HG02938 (cell line): ENCODE measurements at regions not wholly inside any gene's neighbourhood (a gene's known extent, or its start where the extent isn't known, plus 50 kb on each side); places are given as distances from the start of the nearest gene placed in this dataset.
"Not testable (repeated sequence)": the region's sequence is repeated elsewhere in the genome, so short reads cannot be mapped to it uniquely, and the experiment has no call there.

Experiments
- ATAC-seq: cut with Tn5 transposase; IDR thresholded peaks from one replicate; pipeline ENCODE4 v1.9.1; 2021; ENCODE audit warnings: mild to moderate bottlenecking, moderate library complexity; ENCODE audit not compliant: unreplicated experiment

DNA sequence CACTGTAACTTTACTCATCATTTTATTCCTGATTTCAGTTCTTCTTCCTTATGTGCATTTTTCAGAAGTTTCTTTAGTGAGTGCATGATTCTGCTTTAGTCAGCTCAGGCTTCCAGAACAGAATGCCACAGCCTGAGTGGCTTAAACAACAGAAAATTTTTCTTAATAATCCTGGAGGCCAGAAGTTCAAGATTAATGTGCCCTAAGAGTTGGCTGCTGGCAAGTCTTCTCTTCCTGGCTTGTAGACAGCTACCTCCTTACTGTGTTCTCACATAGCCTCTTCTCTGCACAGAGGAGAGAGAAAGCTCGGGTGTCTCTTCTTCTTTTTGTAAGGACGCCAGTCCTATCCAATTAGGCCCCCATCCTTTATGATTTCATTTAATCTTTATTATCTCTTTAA is 443.1 kb upstream of the RGS17 start:
- ATAC-seq = no peak

GRCh38 chr6:153572371-153572770 is 441.3 kb upstream of the RGS17 start:
- no peak for ATAC-seq

DNA sequence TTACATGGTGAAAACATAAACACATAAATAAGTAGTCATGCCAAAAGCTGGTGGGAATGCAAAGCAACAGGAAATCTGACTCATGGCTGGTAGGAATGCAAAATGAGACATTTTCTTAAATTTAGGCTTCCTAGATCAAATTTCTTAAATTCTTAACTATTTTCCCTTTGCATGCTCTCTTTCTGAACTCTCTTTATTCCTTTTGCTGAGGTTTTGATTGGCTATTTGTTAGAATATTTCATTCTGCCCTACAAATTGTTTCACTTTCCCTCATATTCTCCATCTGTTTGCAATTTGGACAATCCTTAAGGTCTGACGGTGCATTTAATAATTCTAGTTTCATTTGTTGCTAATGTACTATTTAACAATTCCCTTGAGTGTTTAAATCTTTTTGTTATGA is 437.5 kb upstream of the RGS17 start:
- ATAC-seq = no peak

DNA sequence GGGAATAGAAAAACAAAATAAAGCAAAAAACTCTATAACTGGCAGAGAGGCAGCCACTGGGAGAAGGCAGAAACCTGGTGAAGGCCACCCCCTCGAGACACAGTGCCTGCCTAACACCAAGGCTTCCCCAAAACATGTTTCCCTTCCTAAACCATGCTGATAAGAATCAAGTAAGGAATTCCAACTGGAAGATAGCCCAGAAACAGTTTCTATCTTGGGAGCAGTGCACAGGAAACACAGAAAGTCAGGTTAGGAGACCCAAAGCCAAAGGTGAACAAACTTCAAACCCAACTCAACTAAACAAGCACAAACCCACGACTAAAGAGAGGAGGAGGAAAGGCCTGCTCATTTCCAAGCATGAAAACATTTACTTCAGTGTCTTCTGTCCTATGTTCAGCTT is 433.7 kb upstream of the RGS17 start:
- ATAC-seq = no peak

DNA sequence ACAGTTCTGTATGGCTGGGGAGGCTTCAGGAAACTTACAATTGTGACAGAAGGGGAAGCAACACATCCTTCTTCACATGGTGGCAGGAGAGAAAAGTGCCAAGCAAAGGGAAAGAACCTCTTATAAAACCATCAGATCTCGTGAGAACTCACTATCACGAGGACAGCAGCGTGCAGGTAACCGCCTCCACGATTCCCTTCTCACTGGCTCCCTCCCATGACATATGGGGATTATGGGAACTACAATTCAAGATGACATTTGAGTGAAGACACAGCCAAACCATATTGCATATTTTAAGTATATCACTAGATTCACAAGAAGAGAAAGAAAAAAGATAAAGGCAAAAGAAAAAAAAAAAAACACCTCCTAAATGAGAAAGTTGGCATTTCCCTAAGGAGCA is 431.9 kb upstream of the RGS17 start:
- ATAC-seq = no peak

GRCh38 chr6:153553627-153554026 is 422.5 kb upstream of the RGS17 start:
- ATAC-seq = no peak

GRCh38 chr6:153539602-153540001 is 408.5 kb upstream of the RGS17 start:
- ATAC-seq = no peak

- ATAC-seq = no peak
Measured at GRCh38 chr6:153538491-153538890, 407.4 kb upstream of the RGS17 start.

DNA sequence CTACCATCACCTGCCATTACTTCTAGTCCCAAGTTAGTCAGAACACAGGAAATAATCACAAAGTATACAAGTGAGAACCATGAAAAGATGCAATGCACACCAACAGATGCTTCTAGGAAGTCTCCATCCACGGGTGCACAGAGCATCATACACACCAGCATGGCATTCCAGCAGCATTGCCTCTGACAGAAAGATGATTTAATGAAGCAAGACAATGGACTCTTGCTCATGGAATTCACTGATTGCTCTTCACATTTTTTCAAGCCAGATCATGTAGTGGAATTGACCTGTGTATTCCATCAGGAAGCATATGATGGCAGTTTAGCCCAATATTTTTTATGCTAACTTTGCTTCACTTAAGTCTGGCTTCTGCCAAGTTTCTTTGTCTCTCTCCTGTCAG is 406.3 kb upstream of the RGS17 start:
- no peak for ATAC-seq

- no peak for ATAC-seq
Measured at GRCh38 chr6:153526479-153526878, 395.4 kb upstream of the RGS17 start.

- ATAC-seq = no peak
Measured at GRCh38 chr6:153525998-153526397, 394.9 kb upstream of the RGS17 start.

DNA sequence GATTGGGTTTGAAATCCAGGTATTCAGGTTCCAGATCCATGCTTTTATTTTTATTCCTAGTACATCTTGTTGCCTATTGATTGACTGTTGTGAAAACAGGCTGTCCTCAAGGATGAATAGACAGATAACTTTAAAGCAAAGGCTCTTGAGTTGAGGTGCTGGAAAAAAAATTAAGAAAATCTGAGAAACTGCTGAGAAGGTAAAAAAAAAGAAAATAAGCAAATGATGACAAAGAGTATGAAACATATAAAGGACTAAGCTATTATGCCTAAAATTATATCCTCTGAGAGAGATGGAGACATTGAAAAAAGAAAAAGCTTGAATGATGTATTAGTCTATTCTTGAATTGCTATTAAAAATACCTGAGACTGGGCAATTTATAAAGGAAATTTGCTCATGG is 392.3 kb upstream of the RGS17 start:
- no peak for ATAC-seq

- ATAC-seq = peak; percentile 95
Measured at GRCh38 chr6:153511896-153512496, 380.9 kb upstream of the RGS17 start.

DNA sequence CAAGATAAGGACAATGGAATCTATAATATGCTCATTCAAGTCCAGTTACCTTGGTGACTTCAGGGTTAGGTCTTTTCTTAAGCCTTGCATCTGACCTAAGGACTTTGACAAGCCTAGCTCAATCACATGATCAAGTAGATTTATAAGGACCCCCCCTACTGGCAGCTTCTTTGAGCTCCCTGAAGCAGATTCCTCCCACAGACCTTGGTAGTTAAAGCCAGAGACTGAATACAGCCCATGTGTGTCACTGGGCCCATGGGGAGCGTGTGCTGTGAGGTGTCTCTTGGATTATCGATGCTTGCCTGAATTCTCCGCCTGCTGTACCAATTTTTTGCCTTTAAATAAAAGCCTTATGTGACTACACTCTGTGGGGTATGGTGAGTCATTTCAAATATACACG is 372.7 kb upstream of the RGS17 start:
- ATAC-seq = peak; percentile 58

DNA sequence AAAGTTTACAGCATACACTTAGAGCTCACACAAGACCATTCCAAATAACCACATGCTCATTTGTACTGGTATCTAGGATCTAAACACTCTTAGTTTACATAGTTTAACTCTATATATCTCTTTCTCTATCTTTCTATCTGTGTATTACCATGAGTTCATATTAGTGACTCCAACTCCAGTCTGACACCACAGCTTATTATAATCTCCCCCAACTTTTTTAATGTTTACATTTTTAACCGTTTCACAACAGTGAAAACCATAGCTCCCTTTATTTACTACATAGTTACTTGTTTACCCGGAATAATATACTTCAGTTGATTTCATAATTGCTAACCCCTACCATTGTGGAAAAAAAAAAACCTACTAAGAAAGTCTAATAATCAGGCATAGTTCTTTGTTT is 362.4 kb upstream of the RGS17 start:
- no peak for ATAC-seq

DNA sequence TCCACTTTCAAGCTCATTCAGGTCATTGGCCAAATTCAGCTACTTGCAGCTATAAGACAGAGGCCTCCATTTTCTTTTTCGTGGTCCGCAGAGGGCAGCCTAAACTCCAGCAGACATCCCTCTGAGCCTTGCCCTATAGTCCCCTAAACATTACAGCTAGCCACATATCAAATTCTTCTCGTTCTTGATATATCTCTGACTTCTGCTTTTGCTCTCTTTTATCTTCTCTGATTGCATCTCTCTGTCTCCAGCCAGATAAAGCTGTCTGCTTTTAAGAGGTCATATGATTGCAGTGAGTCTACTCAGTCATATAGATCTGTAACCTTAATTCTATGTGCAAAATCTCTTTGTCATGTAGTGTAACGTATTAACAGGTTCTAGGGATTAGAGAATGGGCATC is 358.4 kb upstream of the RGS17 start:
- no peak for ATAC-seq

GRCh38 chr6:153488267-153488666 is 357.2 kb upstream of the RGS17 start:
- no peak for ATAC-seq

DNA sequence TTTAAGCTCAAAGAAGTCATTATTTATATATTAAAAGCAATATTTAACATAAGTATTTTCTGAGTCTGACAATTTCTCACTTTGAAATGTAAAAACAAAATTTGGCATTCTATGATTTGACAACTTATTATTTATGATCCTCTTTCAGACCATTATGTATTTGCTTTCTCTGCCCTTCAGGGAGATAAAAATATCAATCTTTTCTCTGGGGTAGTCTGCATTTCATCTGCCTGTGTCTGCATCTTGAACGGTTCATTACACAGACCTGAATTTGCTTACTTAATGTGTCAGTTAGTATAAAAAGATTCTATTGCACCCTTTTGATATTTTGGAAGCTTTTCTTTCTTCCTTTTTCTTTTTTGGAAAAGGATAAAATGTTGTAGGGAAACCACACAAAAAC is 354.0 kb upstream of the RGS17 start:
- ATAC-seq = no peak

DNA sequence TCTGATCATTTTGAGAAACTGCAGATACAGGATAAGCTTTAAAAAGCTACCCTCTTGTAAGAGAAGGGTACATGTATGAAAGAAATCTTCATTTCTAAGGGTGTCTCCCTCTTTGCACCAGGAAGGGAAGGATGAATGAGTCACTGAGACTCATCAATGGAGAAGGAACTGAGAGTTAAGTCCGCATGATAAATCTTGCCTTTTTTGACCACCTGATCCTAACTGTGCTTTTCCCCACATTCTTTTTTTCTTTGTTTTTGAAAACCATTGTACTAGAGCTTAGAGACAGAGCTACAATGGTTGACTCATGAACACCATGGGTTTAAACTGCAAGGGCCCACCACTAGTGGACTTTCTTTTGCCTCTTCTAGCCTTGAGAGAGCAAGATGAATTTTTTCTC is 353.0 kb upstream of the RGS17 start:
- no peak for ATAC-seq

- ATAC-seq = no peak
Measured at GRCh38 chr6:153476243-153476642, 345.2 kb upstream of the RGS17 start.

DNA sequence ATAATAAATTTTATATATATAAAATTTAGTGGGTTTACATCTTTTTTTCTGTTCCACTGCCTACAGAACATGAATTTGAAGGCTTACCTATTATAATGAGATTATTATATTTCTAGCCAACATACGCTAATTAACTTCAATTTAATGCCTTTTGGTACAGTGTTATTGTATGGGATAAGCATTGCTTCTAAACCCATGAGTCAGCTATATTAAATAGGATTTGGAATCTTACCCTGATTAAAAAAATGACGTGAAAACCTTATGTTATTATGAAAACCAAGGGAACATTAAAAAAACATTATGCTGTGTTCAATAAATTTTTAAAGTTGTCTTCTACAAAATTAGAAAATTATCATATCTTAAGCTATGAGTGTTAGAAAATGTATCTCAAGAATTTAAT is 334.0 kb upstream of the RGS17 start:
- ATAC-seq = no peak

DNA sequence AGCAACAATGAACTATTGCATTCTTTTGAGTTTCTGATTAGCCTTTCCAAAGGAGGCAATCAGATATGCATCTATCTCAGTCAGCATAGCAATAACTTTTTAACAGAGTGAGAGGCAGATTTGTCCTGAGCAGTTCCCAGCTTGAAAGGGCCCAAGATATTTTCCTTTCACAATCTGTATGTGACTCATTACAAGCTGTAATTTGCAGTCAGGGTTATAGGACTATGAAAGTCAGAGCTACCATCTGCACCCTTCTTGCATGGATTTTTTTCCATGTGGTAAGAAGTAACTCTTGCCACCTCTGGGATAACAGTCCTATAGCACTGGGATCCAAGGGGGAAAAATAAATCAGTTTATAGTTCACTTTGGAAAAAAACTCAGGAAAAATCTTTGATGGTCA is 318.2 kb upstream of the RGS17 start:
- no peak for ATAC-seq

DNA sequence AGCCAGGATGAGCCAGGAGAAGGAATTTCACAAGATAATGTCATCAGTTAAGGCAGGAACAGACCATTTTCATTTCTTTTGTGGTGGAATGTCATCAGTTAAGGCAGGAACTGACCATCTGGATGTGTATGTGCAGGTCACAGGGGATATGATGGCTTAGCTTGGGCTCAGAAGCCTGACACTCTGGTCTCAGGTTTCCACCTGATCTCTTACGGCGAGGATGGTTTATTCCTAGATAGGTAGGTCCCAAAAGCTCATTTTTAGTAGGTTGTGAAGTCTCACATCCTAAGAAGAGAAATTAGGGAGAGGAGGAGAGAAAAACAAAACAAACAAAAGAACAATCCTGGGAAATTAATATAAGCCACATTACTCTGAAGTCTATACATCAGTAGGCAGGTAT is 311.7 kb upstream of the RGS17 start:
- ATAC-seq = not testable (repeated sequence)

- ATAC-seq = no peak
Measured at GRCh38 chr6:153442096-153442495, 311.0 kb upstream of the RGS17 start.
